Lower leg skin (tissue), 3 donors: ENCODE measurements at regions not wholly inside any gene's neighbourhood (a gene's known extent, or its start where the extent isn't known, plus 50 kb on each side); places are given as distances from the start of the nearest gene placed in this dataset.

Experiments used
- CTCF ChIP-seq, 3 donors: fragments of 450-650 bp; IDR thresholded peaks; one replicate each; pipeline ENCODE4 v1.5.1; 2016; ENCODE audit warnings: antibody characterized with exemption in 3 of 3, mild to moderate bottlenecking in 3 of 3, moderate library complexity in 2 of 3
- POLR2A ChIP-seq, 2 donors: fragments of 450-650 bp; IDR thresholded peaks; one replicate each; pipeline ENCODE4 v1.6.1; 2016 to 2017; ENCODE audit warnings: antibody characterized with exemption in 2 of 2, mild to moderate bottlenecking in 1 of 2, moderate library complexity in 1 of 2

GRCh38 chr10:4265964-4266363 lies 481.0 kb upstream of the KLF6 start:
- no peak for TF ChIP-seq CTCF (IDR thresholded peaks at IDR 0.05)
- TF ChIP-seq POLR2A (IDR thresholded peaks at IDR 0.05) = no peak
